OCI-LY7 (cell line): ENCODE measurements at regions not wholly inside any gene's neighbourhood (a gene's known extent, or its start where the extent isn't known, plus 50 kb on each side); places are given as distances from the start of the nearest gene placed in this dataset.

Source experiments
- BruUV-seq: library from RNA; stranded (reverse); fragments of 400-500 nt; replicated peaks from 2 replicates; lab custom pipeline; 2021; lab: Mats Ljungman, UMichigan
- CTCF ChIA-PET: fragments of 300-600 bp; sonication (Branson Sonifier 250); formaldehyde crosslinking; loops from one replicate; lab custom pipeline; 2022; ENCODE audit warnings: antibody characterized with exemption; ENCODE audit not compliant: unreplicated experiment; lab: Charles Lee
- POLR2A ChIA-PET: fragments of 300-600 bp; sonication (Branson Sonifier 250); formaldehyde crosslinking; loops from one replicate; lab custom pipeline; 2022; ENCODE audit warnings: antibody characterized with exemption; lab: Charles Lee
- DNase-seq: peaks from one replicate; pipeline ENCODE4 v3.0.0-alpha.2; 2015; ENCODE audit warnings: low spot score
- H2AFZ ChIP-seq: fragments of 200-600 bp; sonication (generic), shearing (Covaris generic); 2 replicates; pipeline ENCODE4 v1.6.1; 2014; ENCODE audit warnings: mild to moderate bottlenecking, antibody characterized with exemption, low read length, moderate library complexity
- H3K27ac ChIP-seq: fragments of 200-600 bp; sonication (generic); 2 replicates; pipeline ENCODE4 v1.5.1; 2014; ENCODE audit warnings: mixed run types, low read depth, mild to moderate bottlenecking, moderate library complexity, low read length, inconsistent platforms; ENCODE audit not compliant: poor library complexity, severe bottlenecking
- H3K36me3 ChIP-seq: fragments of 200-600 bp; sonication (generic); 2 replicates; pipeline ENCODE4 v1.6.1; 2014; ENCODE audit warnings: mild to moderate bottlenecking, antibody characterized with exemption, low read length, moderate library complexity, mixed read lengths; ENCODE audit not compliant: insufficient read depth
- H3K4me1 ChIP-seq: fragments of 200-600 bp; sonication (generic); 2 replicates; pipeline ENCODE4 v1.5.1; 2014; ENCODE audit warnings: mild to moderate bottlenecking, low read length; ENCODE audit not compliant: insufficient read depth, poor library complexity, severe bottlenecking
- H3K4me2 ChIP-seq: fragments of 200-600 bp; sonication (generic); 2 replicates; pipeline ENCODE4 v1.6.1; 2014; ENCODE audit warnings: mild to moderate bottlenecking, low read length
- H3K4me3 ChIP-seq: fragments of 200-600 bp; sonication (generic); 2 replicates; pipeline ENCODE4 v1.5.1; 2014; ENCODE audit warnings: mild to moderate bottlenecking, low read depth, low read length; ENCODE audit not compliant: poor library complexity, severe bottlenecking
- H3K79me2 ChIP-seq: fragments of 200-600 bp; sonication (generic); 2 replicates; pipeline ENCODE4 v1.6.1; 2016; ENCODE audit warnings: low read depth, mild to moderate bottlenecking, low read length, moderate library complexity, mixed read lengths; ENCODE audit not compliant: insufficient read depth
- H3K9me2 ChIP-seq: fragments of 200-600 bp; sonication (generic); 2 replicates; pipeline ENCODE4 v1.6.1; 2016; ENCODE audit warnings: mild to moderate bottlenecking, low read length, mixed read lengths; ENCODE audit not compliant: insufficient read depth
- H3K9me3 ChIP-seq: fragments of 200-600 bp; sonication (generic); 2 replicates; pipeline ENCODE4 v1.6.1; 2014; ENCODE audit warnings: mild to moderate bottlenecking, mixed run types, low read length, mixed read lengths
- H4K20me1 ChIP-seq: fragments of 200-600 bp; sonication (generic); 2 replicates; pipeline ENCODE4 v1.6.1; 2014; ENCODE audit warnings: mild to moderate bottlenecking, antibody characterized with exemption, low read length, moderate library complexity, mixed read lengths; ENCODE audit not compliant: insufficient read depth
- CTCF ChIP-seq: fragments of 200-600 bp; sonication (generic); conservative IDR thresholded peaks from 2 replicates; pipeline ENCODE4 v1.5.1; 2014; ENCODE audit warnings: mild to moderate bottlenecking, antibody characterized with exemption, low read length, moderate library complexity, mixed read lengths
- EZH2phosphoT487 ChIP-seq: fragments of 200-600 bp; sonication (generic); IDR thresholded peaks from 2 replicates; pipeline ENCODE4 v1.6.1; 2018; ENCODE audit warnings: low read depth, borderline replicate concordance, mild to moderate bottlenecking, mixed run types, antibody characterized with exemption, low read length, moderate library complexity, mixed read lengths
- intact Hi-C: fragments of 100-400 bp; cut with micrococcal nuclease; formaldehyde crosslinking; loops from one replicate; pipeline ENCODE4 v1.10.0; 2022; ENCODE audit not compliant: unreplicated experiment

DNA sequence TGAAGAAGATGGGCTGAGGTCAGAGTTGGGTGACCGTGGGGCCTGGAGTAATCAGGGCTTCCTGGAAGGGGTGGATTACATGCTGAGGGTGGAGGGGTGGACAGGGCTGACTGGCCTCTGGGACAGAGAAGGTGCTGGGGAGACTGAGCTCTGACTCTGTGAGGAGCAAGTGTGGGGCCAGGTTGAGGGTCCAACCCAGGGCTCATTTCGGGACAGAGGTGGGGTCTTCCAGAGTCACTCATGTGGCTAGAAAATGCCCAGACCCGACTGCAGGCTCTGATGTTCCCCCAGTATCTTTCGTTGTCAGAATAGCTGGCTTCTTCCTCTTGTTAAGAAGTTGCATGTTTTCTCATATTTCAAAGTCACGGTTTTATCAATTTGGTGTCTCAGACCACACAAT is 311.8 kb downstream of the PTPRU start:
- H4K20me1 ChIP-seq = no peaks in the 10 kb centered on the region
- ChIA-PET POLR2A (no interaction called here), CTCF (no interaction called here)
- no peak overlapping the region for H3K4me3 ChIP-seq
- no peaks in the 10 kb centered on the region for H3K36me3 ChIP-seq
- H3K9me2 ChIP-seq = no peaks in the 10 kb centered on the region
- no peaks in the 10 kb centered on the region for H3K79me2 ChIP-seq
- no peaks in the 10 kb centered on the region for H3K9me3 ChIP-seq
- no TSS peak for BruUV-seq
- H3K4me2 ChIP-seq = no peak overlapping the region
- no peak overlapping the region for H3K27ac ChIP-seq
- no peak for DNase-seq
- intact Hi-C loops = no loop called here
- no peak overlapping the region for H2AFZ ChIP-seq
- TF ChIP-seq EZH2phosphoT487 (no peak), CTCF (no peak)
- no peaks in the 10 kb centered on the region for H3K4me1 ChIP-seq

DNA sequence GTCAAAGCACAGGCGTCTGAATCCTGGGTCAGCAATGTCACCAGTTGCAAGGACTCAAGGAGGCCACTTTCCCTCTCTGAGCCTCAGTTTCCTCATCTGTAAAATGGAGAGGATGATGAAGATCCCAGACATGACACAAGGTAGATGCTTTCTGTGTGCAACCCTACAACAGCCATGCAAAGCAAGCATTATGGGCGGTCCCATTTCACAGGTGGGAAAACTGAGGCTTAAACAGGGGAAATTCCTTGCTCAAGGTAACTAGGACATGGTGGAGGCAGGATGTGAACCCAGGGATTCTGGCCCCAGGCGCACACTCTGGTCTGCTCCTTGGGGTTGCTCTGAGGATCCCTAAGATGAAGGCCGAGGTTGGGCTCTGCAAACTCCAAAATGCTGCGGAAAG is 311.0 kb downstream of the PTPRU start:
- POLR2A ChIA-PET = no interaction called here
- CTCF ChIA-PET = no interaction called here
- no peak overlapping the region for H3K4me2 ChIP-seq

GRCh38 chr1:29546496-29546895 is 310.2 kb downstream of the PTPRU start:
- ChIA-PET CTCF (no interaction called here), POLR2A (no interaction called here)
- Histone ChIP-seq H4K20me1 (no peaks in the 10 kb centered on the region), H3K36me3 (no peaks in the 10 kb centered on the region), H3K27ac (no peak overlapping the region), H3K9me3 (no peaks in the 10 kb centered on the region), H3K4me3 (no peak overlapping the region), H3K9me2 (no peaks in the 10 kb centered on the region), H2AFZ (no peak overlapping the region), H3K4me1 (no peaks in the 10 kb centered on the region), H3K79me2 (no peaks in the 10 kb centered on the region), H3K4me2 (no peak overlapping the region)
- intact Hi-C loops = no loop called here
- no TSS peak for BruUV-seq
- TF ChIP-seq EZH2phosphoT487 (no peak), CTCF (no peak)
- DNase-seq = no peak

More for the DNA sequence above, 311.0 kb downstream of the PTPRU start:
- no peaks in the 10 kb centered on the region for H3K4me1 ChIP-seq
- H3K36me3 ChIP-seq = no peaks in the 10 kb centered on the region
- no peaks in the 10 kb centered on the region for H3K9me3 ChIP-seq
- TF ChIP-seq EZH2phosphoT487 (no peak), CTCF (no peak)
- H4K20me1 ChIP-seq = no peaks in the 10 kb centered on the region
- DNase-seq = no peak
- no peak overlapping the region for H2AFZ ChIP-seq
- no TSS peak for BruUV-seq
- H3K4me3 ChIP-seq = no peak overlapping the region
- H3K9me2 ChIP-seq = no peaks in the 10 kb centered on the region
- intact Hi-C loops = no loop called here
- H3K27ac ChIP-seq = no peak overlapping the region
- no peaks in the 10 kb centered on the region for H3K79me2 ChIP-seq
